ENCODE measurements at regions not wholly inside any gene's neighbourhood (a gene's known extent, or its start where the extent isn't known, plus 50 kb on each side); places are given as distances from the start of the nearest gene placed in this dataset.

GRCh38 chr4:186008057-186008456 lies 60.9 kb upstream of the TLR3 start:
- Histone ChIP-seq H3K4me1 (no peaks in the 10 kb centered on the region), H3K4me3 (no peak overlapping the region), H3K9me3 (no peaks in the 10 kb centered on the region), H3K27me3 (no peaks in the 10 kb centered on the region), H3K27ac (no peak overlapping the region), H3K36me3 (replicated peaks in 1 of 2; ENCODE audit: insufficient read depth in 1 of 2, low read depth in 2 of 2) (no peaks in the 10 kb centered on the region)
- DNase-seq, result no peak
- TF ChIP-seq CTCF (IDR thresholded peaks at IDR 0.05) (no peak), POLR2A (IDR thresholded peaks at IDR 0.05) (no peak)
- 91 to 92% methylated on average over 5 of the region's 5 CpGs for WGBS, 2 donors
- ATAC-seq, result no peak
- intact Hi-C loops (cut with DNase I), result no loop called here

- H3K27ac ChIP-seq, result no peak overlapping the region
- ATAC-seq, result no peak
- DNase-seq, result no peak
- H3K9me3 ChIP-seq, result no peaks in the 10 kb centered on the region
- H3K36me3 ChIP-seq (replicated peaks in 1 of 2; ENCODE audit: insufficient read depth in 1 of 2, low read depth in 2 of 2), result no peaks in the 10 kb centered on the region
- no peaks in the 10 kb centered on the region for H3K4me1 ChIP-seq
- no peaks in the 10 kb centered on the region for H3K27me3 ChIP-seq
- intact Hi-C loops (cut with DNase I), result no loop called here
- no peak overlapping the region for H3K4me3 ChIP-seq
- no peak for TF ChIP-seq CTCF (IDR thresholded peaks at IDR 0.05)
- no peak for TF ChIP-seq POLR2A (IDR thresholded peaks at IDR 0.05)
Observed at GRCh38 chr4:186009976-186010375, 59.0 kb upstream of the TLR3 start.

- H3K9me3 ChIP-seq, result no peaks in the 10 kb centered on the region
- intact Hi-C loops (cut with DNase I), result no loop called here
- H3K27me3 ChIP-seq, result no peaks in the 10 kb centered on the region
- WGBS, 2 donors, result 94% methylated on average over 7 of the region's 7 CpGs
- no peak for DNase-seq
- TF ChIP-seq CTCF (IDR thresholded peaks at IDR 0.05), result no peak
- no peak for TF ChIP-seq POLR2A (IDR thresholded peaks at IDR 0.05)
- H3K4me1 ChIP-seq, result no peaks in the 10 kb centered on the region
- H3K27ac ChIP-seq, result no peak overlapping the region
- ATAC-seq, result no peak
- H3K4me3 ChIP-seq, result no peak overlapping the region
- H3K36me3 ChIP-seq (replicated peaks in 1 of 2; ENCODE audit: insufficient read depth in 1 of 2, low read depth in 2 of 2), result no peaks in the 10 kb centered on the region
Observed at GRCh38 chr4:186010821-186011220, 58.1 kb upstream of the TLR3 start.

GRCh38 chr4:186012071-186012470 lies 56.9 kb upstream of the TLR3 start:
- no peaks in the 10 kb centered on the region for H3K9me3 ChIP-seq
- no peak overlapping the region for H3K4me3 ChIP-seq
- no peak for DNase-seq
- no peaks in the 10 kb centered on the region for H3K36me3 ChIP-seq (replicated peaks in 1 of 2; ENCODE audit: insufficient read depth in 1 of 2, low read depth in 2 of 2)
- no peaks in the 10 kb centered on the region for H3K4me1 ChIP-seq
- ATAC-seq, result no peak
- WGBS, 2 donors, result 89 to 92% methylated on average over 14 of the region's 14 CpGs
- H3K27me3 ChIP-seq, result no peaks in the 10 kb centered on the region
- no peak overlapping the region for H3K27ac ChIP-seq
- intact Hi-C loops (cut with DNase I), result no loop called here
- no peak for TF ChIP-seq CTCF (IDR thresholded peaks at IDR 0.05)
- TF ChIP-seq POLR2A (IDR thresholded peaks at IDR 0.05), result no peak

GRCh38 chr4:186013419-186014186 lies 55.4 kb upstream of the TLR3 start:
- WGBS, 2 donors, result 63 to 82% methylated on average over 8 of the region's 8 CpGs
- no peak for ATAC-seq
- intact Hi-C loops (cut with DNase I), result no loop called here

More at GRCh38 chr4:186013419-186014186, 55.4 kb upstream of the TLR3 start:
- H3K9me3 ChIP-seq, result no peaks in the 10 kb centered on the region
- no peaks in the 10 kb centered on the region for H3K27me3 ChIP-seq
- H3K4me3 ChIP-seq, result no peak overlapping the region
- no peaks in the 10 kb centered on the region for H3K36me3 ChIP-seq (replicated peaks in 1 of 2; ENCODE audit: insufficient read depth in 1 of 2, low read depth in 2 of 2)
- H3K4me1 ChIP-seq, result no peaks in the 10 kb centered on the region
- DNase-seq, result no peak
- no peak overlapping the region for H3K27ac ChIP-seq
- TF ChIP-seq POLR2A (IDR thresholded peaks at IDR 0.05), result no peak
- no peak for TF ChIP-seq CTCF (IDR thresholded peaks at IDR 0.05)

All from body of pancreas (tissue), 4 donors.